GM12864 (cell line): ENCODE measurements at regions not wholly inside any gene's neighbourhood (a gene's known extent, or its start where the extent isn't known, plus 50 kb on each side); places are given as distances from the start of the nearest gene placed in this dataset.
"Not testable (repeated sequence)": the region's sequence is repeated elsewhere in the genome, so short reads cannot be mapped to it uniquely, and the experiment has no call there.

Experiments
- DNase-seq: peaks from one replicate; pipeline ENCODE4 v3.0.0-alpha.2; 2011; ENCODE audit warnings: low read depth
- H3K4me3 ChIP-seq: 2 replicates; pipeline ENCODE4 v1.5.1; 2011; ENCODE audit warnings: mild to moderate bottlenecking, low read depth, low read length, control low read depth
- CTCF ChIP-seq: IDR thresholded peaks from 2 replicates; pipeline ENCODE4 v1.5.1; 2011; ENCODE audit warnings: low read depth, mild to moderate bottlenecking, moderate library complexity, low read length, control low read depth, inconsistent platforms; ENCODE audit errors: missing control alignments

- no peak for TF ChIP-seq CTCF
- H3K4me3 ChIP-seq: no peak overlapping the region
- no peak for DNase-seq
Measured at GRCh38 chr9:2439957-2440356, 181.6 kb upstream of the VLDLR start.

- DNase-seq, H3K4me3 ChIP-seq: not testable (repeated sequence)
Measured at GRCh38 chr9:2443933-2444332, 177.7 kb upstream of the VLDLR start.

- no peak overlapping the region for H3K4me3 ChIP-seq
- no peak for TF ChIP-seq CTCF
- no peak for DNase-seq
Measured at GRCh38 chr9:2448193-2448738, 173.3 kb upstream of the VLDLR start.

GRCh38 chr9:2453106-2453505, 168.5 kb upstream of the VLDLR start:
- no peak for TF ChIP-seq CTCF
- DNase-seq: no peak
- H3K4me3 ChIP-seq: no peak overlapping the region

- DNase-seq: no peak
- H3K4me3 ChIP-seq: no peak overlapping the region
- TF ChIP-seq CTCF: no peak
Measured at GRCh38 chr9:2453701-2454100, 167.9 kb upstream of the VLDLR start.

GRCh38 chr9:2459756-2460155, 161.8 kb upstream of the VLDLR start:
- no peak for TF ChIP-seq CTCF
- no peak for DNase-seq
- H3K4me3 ChIP-seq: no peak overlapping the region

GRCh38 chr9:2461892-2462291, 159.7 kb upstream of the VLDLR start:
- no peak overlapping the region for H3K4me3 ChIP-seq
- no peak for TF ChIP-seq CTCF
- no peak for DNase-seq
